H1 (cell line): ENCODE measurements at regions not wholly inside any gene's neighbourhood (a gene's known extent, or its start where the extent isn't known, plus 50 kb on each side); places are given as distances from the start of the nearest gene placed in this dataset.

Experiments
- CBX8 ChIP-seq: fragments of 300-800, 300-1000 bp; sonication (generic); IDR thresholded peaks from 2 replicates; pipeline ENCODE4 v1.7.1; 2016; ENCODE audit warnings: low read depth, low read length, borderline replicate concordance

- TF ChIP-seq CBX8: no peak
Observed at GRCh38 chr7:156442516-156442915, 198.1 kb upstream of the RNF32 start (continued).
